SK-N-SH (cell line): ENCODE measurements at regions not wholly inside any gene's neighbourhood (a gene's known extent, or its start where the extent isn't known, plus 50 kb on each side); places are given as distances from the start of the nearest gene placed in this dataset.

Experiments
- CTCF ChIA-PET: fragments of 300-600, 350-600 bp; formaldehyde crosslinking; extraction: SDS; loops from one replicate; lab custom pipeline; 2021; lab: Yijun Ruan, JAX
- POLR2A ChIA-PET: fragments of 350-600 bp; sonication (Branson Sonifier 250); formaldehyde crosslinking; extraction: SDS; loops from one replicate; lab custom pipeline; 2020; ENCODE audit warnings: antibody characterized with exemption, inconsistent platforms; lab: Yijun Ruan, JAX
- DNase-seq: peaks from one replicate; pipeline ENCODE4 v3.0.0; 2012
- H2AFZ ChIP-seq: fragments of 200-600 bp; sonication (generic); 2 replicates; pipeline ENCODE4 v1.8.1; 2016; ENCODE audit warnings: antibody characterized with exemption, mild to moderate bottlenecking, low read depth
- H3F3A ChIP-seq: fragments of 200-600 bp; sonication (generic); replicated peaks from 2 replicates; pipeline ENCODE3; 2016; ENCODE audit warnings: antibody characterized with exemption, mild to moderate bottlenecking; ENCODE audit not compliant: insufficient read depth
- H3K27ac ChIP-seq, 2 experiments: fragments of 200-500 bp in 1 of 2; fragments of 200-600 bp in 1 of 2; sonication (Bioruptor generic) in 1 of 2; sonication (generic), shearing (Covaris generic) in 1 of 2; 2 replicates each; pipeline versions ENCODE4 v1.5.1 to v1.6.1; 2014 to 2016; ENCODE audit warnings: low read depth in 2 of 2, inconsistent platforms in 1 of 2, low read length in 1 of 2, mild to moderate bottlenecking in 1 of 2, mixed read lengths in 1 of 2
- H3K27me3 ChIP-seq: fragments of 200-600 bp; sonication (generic), shearing (Covaris generic); 2 replicates; pipeline ENCODE4 v1.6.1; 2016; ENCODE audit warnings: mixed run types; ENCODE audit not compliant: insufficient read depth
- H3K36me3 ChIP-seq, 2 experiments: fragments of 200-500 bp in 1 of 2; fragments of 200-600 bp in 1 of 2; sonication (Bioruptor generic) in 1 of 2; sonication (generic) in 1 of 2; replicated peaks in 1 of 2; 2 replicates each; pipeline versions ENCODE3 to v1.5.1; 2014 to 2016; ENCODE audit warnings: low read length in 1 of 2, mild to moderate bottlenecking in 1 of 2; ENCODE audit not compliant: insufficient read depth in 2 of 2, control insufficient read depth in 1 of 2
- H3K4me1 ChIP-seq, 2 experiments: fragments of 200-500 bp in 1 of 2; fragments of 200-600 bp in 1 of 2; sonication (Bioruptor generic) in 1 of 2; sonication (generic), shearing (Covaris generic) in 1 of 2; 2 replicates each; pipeline versions ENCODE4 v1.5.1 to v1.6.1; 2014 to 2016; ENCODE audit warnings: low read depth in 1 of 2, low read length in 1 of 2, mixed run types in 1 of 2; ENCODE audit not compliant: insufficient read depth in 2 of 2, control insufficient read depth in 1 of 2
- H3K4me2 ChIP-seq: fragments of 200-600 bp; sonication (generic), shearing (Covaris generic); 2 replicates; pipeline ENCODE4 v1.6.1; 2017; ENCODE audit warnings: mixed run types
- H3K4me3 ChIP-seq, 2 experiments: fragments of 200-500 bp in 1 of 2; fragments of 200-600 bp in 1 of 2; sonication (Bioruptor generic) in 1 of 2; sonication (generic), shearing (Covaris generic) in 1 of 2; 2 replicates each; pipeline versions ENCODE4 v1.5.1 to v1.8.1; 2014 to 2016; ENCODE audit warnings: low read depth in 2 of 2, inconsistent platforms in 1 of 2, low read length in 1 of 2, mild to moderate bottlenecking in 1 of 2, mixed read lengths in 1 of 2, moderate library complexity in 1 of 2
- H3K79me2 ChIP-seq: fragments of 200-600 bp; sonication (generic); 2 replicates; pipeline ENCODE4 v1.8.1; 2017; ENCODE audit warnings: mild to moderate bottlenecking; ENCODE audit not compliant: insufficient read depth
- H3K9ac ChIP-seq: fragments of 200-600 bp; sonication (generic); 2 replicates; pipeline ENCODE4 v1.6.1; 2017; ENCODE audit warnings: mixed run types
- H3K9me2 ChIP-seq: fragments of 200-600 bp; sonication (generic); 2 replicates; pipeline ENCODE4 v1.6.1; 2017; ENCODE audit warnings: mixed run types
- H3K9me3 ChIP-seq: fragments of 200-600 bp; sonication (generic); 2 replicates; pipeline ENCODE4 v1.6.1; 2017; ENCODE audit warnings: mixed run types, mild to moderate bottlenecking, moderate library complexity
- H4K20me1 ChIP-seq: fragments of 200-600 bp; sonication (generic); 2 replicates; pipeline ENCODE4 v1.6.1; 2017; ENCODE audit warnings: mild to moderate bottlenecking, mixed run types; ENCODE audit not compliant: insufficient read depth
- CHD2 ChIP-seq: fragments of 150-350 bp; IDR thresholded peaks from 2 replicates; pipeline ENCODE4 v1.6.1; 2018; ENCODE audit warnings: low read length; ENCODE audit not compliant: partially characterized antibody
- ELF1 ChIP-seq: IDR thresholded peaks from 2 replicates; pipeline ENCODE4 v1.4.0; 2012
- EP300 ChIP-seq, 2 experiments: IDR thresholded peaks; 2 replicates each; pipeline versions ENCODE4 v1.4.0 to v1.6.1; 2012; ENCODE audit warnings: borderline replicate concordance in 1 of 2, low read depth in 1 of 2, low read length in 1 of 2
- EZH2phosphoT487 ChIP-seq: fragments of 200-600 bp; sonication (generic); IDR thresholded peaks from 2 replicates; pipeline ENCODE4 v1.6.1; 2017; ENCODE audit warnings: low read depth, mixed run types, mild to moderate bottlenecking, antibody characterized with exemption, moderate library complexity, borderline replicate concordance
- FOSL2 ChIP-seq: IDR thresholded peaks from 2 replicates; pipeline ENCODE4 v1.4.0; 2012; ENCODE audit warnings: low read depth, mild to moderate bottlenecking, moderate library complexity, borderline replicate concordance
- FOXM1 ChIP-seq: IDR thresholded peaks from 2 replicates; pipeline ENCODE4 v1.4.0; 2012; ENCODE audit warnings: low read depth, mild to moderate bottlenecking
- JUND ChIP-seq: IDR thresholded peaks from 2 replicates; pipeline ENCODE4 v1.4.0; 2012
- MXI1 ChIP-seq: IDR thresholded peaks from 2 replicates; pipeline ENCODE4 v1.6.1; 2012; ENCODE audit warnings: mild to moderate bottlenecking, low read depth, low read length, improper control_type of control experiment
- NFIC ChIP-seq: IDR thresholded peaks from 2 replicates; pipeline ENCODE4 v1.4.0; 2012; ENCODE audit warnings: borderline replicate concordance
- NRF1 ChIP-seq: IDR thresholded peaks from 2 replicates; pipeline ENCODE4 v1.6.1; 2012; ENCODE audit warnings: low read depth, mild to moderate bottlenecking, low read length
- RAD21 ChIP-seq: IDR thresholded peaks from 2 replicates; pipeline ENCODE4 v1.6.1; 2012; ENCODE audit warnings: mild to moderate bottlenecking, low read length
- RCOR1 ChIP-seq: fragments of 150-350 bp; IDR thresholded peaks from 2 replicates; pipeline ENCODE4 v1.6.1; 2017; ENCODE audit warnings: antibody characterized with exemption, low read length
- SIN3A ChIP-seq: IDR thresholded peaks from 2 replicates; pipeline ENCODE4 v1.6.1; 2012; ENCODE audit warnings: low read depth, mild to moderate bottlenecking, low read length, moderate library complexity, borderline replicate concordance
- TAF1 ChIP-seq: IDR thresholded peaks from 2 replicates; pipeline ENCODE4 v1.6.1; 2012; ENCODE audit warnings: low read depth, mild to moderate bottlenecking, low read length, moderate library complexity, borderline replicate concordance
- WGBS: methylation state at CpG from one replicate; pipeline ENCODE4 v1.1.6; 2017; ENCODE audit warnings: low lambda C conversion rate; 5-methylcytosine and 5-hydroxymethylcytosine counted together
- TF ChIP-seq, protein P1 (sequence below): fragments of 200-600 bp; sonication (generic); IDR thresholded peaks from 2 replicates; pipeline ENCODE4 v1.6.1; 2017; ENCODE audit warnings: antibody characterized with exemption, mild to moderate bottlenecking, moderate library complexity
- TF ChIP-seq, protein P2 (sequence below): fragments of 150-350 bp; IDR thresholded peaks from 2 replicates; pipeline ENCODE4 v1.6.1; 2017; ENCODE audit warnings: antibody characterized with exemption, low read length, low read depth, borderline replicate concordance
- TF ChIP-seq, protein P3 (sequence below): IDR thresholded peaks from 2 replicates; pipeline ENCODE4 v1.4.0; 2012; ENCODE audit warnings: low read depth, borderline replicate concordance
- TF ChIP-seq, protein P4 (sequence below): IDR thresholded peaks from 2 replicates; pipeline ENCODE4 v1.6.1; 2012; ENCODE audit warnings: mild to moderate bottlenecking, low read depth, low read length, moderate library complexity
- TF ChIP-seq, protein P5 (sequence below): fragments of 150-350 bp; IDR thresholded peaks from 2 replicates; pipeline ENCODE4 v1.6.1; 2016; ENCODE audit warnings: mild to moderate bottlenecking, low read depth, low read length
- TF ChIP-seq, protein P6 (sequence below): IDR thresholded peaks from 2 replicates; pipeline ENCODE4 v1.4.0; 2012; ENCODE audit warnings: low read depth

DNA sequence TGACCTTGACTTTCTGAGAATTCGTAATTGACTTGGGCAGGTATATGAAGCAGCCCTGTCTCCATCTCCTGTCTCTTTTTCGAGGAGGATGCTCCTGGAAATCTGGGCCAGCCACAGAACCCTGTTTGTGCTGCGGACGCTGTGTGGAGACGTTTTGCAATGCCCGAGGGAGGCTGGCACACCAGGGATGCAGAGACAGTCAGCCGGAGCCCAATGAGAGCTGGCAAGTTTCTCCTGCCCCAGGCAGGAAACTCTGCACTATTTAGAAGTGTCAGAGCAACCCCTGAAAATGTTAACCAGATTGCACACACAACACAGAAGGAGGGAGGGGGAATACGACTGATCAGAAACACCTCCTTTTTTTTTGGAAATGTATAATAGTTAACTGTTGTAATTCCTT is 103.2 kb upstream of the DYRK2 start (continued):
- peak; percentile 10 for TF ChIP-seq CHD2
- TF ChIP-seq EP300 (IDR thresholded peaks at IDR 0.05; ENCODE audit: borderline replicate concordance in 1 of 2, low read depth in 1 of 2, low read length in 1 of 2): 0 out of 4 replicates have a peak, but pooled peaks of 1 of the 2 experiments have one; percentile 24
- TF ChIP-seq SIN3A: no peak
- TF ChIP-seq, protein P1, sequence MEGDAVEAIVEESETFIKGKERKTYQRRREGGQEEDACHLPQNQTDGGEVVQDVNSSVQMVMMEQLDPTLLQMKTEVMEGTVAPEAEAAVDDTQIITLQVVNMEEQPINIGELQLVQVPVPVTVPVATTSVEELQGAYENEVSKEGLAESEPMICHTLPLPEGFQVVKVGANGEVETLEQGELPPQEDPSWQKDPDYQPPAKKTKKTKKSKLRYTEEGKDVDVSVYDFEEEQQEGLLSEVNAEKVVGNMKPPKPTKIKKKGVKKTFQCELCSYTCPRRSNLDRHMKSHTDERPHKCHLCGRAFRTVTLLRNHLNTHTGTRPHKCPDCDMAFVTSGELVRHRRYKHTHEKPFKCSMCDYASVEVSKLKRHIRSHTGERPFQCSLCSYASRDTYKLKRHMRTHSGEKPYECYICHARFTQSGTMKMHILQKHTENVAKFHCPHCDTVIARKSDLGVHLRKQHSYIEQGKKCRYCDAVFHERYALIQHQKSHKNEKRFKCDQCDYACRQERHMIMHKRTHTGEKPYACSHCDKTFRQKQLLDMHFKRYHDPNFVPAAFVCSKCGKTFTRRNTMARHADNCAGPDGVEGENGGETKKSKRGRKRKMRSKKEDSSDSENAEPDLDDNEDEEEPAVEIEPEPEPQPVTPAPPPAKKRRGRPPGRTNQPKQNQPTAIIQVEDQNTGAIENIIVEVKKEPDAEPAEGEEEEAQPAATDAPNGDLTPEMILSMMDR: no peak
- TF ChIP-seq, protein P2, sequence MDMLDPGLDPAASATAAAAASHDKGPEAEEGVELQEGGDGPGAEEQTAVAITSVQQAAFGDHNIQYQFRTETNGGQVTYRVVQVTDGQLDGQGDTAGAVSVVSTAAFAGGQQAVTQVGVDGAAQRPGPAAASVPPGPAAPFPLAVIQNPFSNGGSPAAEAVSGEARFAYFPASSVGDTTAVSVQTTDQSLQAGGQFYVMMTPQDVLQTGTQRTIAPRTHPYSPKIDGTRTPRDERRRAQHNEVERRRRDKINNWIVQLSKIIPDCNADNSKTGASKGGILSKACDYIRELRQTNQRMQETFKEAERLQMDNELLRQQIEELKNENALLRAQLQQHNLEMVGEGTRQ: no peak
- no peak for TF ChIP-seq NRF1
- TF ChIP-seq RCOR1: no peak
- TF ChIP-seq EZH2phosphoT487: no peak
- TF ChIP-seq MXI1: 0 out of 2 replicates have a peak, but pooled peaks have one; percentile 34
- TF ChIP-seq FOSL2: no peak
- TF ChIP-seq, protein P3, sequence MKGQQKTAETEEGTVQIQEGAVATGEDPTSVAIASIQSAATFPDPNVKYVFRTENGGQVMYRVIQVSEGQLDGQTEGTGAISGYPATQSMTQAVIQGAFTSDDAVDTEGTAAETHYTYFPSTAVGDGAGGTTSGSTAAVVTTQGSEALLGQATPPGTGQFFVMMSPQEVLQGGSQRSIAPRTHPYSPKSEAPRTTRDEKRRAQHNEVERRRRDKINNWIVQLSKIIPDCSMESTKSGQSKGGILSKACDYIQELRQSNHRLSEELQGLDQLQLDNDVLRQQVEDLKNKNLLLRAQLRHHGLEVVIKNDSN: no peak
- TF ChIP-seq, protein P4, sequence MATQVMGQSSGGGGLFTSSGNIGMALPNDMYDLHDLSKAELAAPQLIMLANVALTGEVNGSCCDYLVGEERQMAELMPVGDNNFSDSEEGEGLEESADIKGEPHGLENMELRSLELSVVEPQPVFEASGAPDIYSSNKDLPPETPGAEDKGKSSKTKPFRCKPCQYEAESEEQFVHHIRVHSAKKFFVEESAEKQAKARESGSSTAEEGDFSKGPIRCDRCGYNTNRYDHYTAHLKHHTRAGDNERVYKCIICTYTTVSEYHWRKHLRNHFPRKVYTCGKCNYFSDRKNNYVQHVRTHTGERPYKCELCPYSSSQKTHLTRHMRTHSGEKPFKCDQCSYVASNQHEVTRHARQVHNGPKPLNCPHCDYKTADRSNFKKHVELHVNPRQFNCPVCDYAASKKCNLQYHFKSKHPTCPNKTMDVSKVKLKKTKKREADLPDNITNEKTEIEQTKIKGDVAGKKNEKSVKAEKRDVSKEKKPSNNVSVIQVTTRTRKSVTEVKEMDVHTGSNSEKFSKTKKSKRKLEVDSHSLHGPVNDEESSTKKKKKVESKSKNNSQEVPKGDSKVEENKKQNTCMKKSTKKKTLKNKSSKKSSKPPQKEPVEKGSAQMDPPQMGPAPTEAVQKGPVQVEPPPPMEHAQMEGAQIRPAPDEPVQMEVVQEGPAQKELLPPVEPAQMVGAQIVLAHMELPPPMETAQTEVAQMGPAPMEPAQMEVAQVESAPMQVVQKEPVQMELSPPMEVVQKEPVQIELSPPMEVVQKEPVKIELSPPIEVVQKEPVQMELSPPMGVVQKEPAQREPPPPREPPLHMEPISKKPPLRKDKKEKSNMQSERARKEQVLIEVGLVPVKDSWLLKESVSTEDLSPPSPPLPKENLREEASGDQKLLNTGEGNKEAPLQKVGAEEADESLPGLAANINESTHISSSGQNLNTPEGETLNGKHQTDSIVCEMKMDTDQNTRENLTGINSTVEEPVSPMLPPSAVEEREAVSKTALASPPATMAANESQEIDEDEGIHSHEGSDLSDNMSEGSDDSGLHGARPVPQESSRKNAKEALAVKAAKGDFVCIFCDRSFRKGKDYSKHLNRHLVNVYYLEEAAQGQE: no peak
- no peak for TF ChIP-seq ELF1
- no peak for TF ChIP-seq FOXM1

DNA sequence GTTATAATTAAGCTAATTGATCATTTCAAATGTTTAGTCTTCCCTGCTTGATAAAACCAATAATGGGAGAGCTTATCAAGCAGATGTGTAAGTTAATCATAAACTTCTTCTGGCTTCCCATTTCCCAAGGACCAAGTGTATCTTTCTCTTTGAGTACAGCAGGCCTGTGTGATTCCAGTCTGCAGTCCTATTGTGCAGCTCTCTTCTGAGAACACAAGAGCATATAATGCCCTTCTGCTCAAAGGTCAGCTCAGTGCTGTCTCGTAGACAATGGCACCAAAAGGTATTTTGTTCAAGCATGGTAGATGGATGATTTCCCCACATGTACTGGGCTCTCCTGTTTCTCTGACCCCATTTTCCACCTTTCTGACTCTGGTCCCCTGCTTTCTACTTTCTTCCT is 101.8 kb upstream of the DYRK2 start:
- no peaks in the 10 kb centered on the region for H3K79me2 ChIP-seq
- no peaks in the 10 kb centered on the region for H3K27me3 ChIP-seq
- POLR2A ChIA-PET: no interaction called here
- no peak overlapping the region for H3K27ac ChIP-seq
- H3K4me1 ChIP-seq: peaks cover 0 to 7% of the 10 kb centered on the region in 2 experiments; a peak in 2 of 4 replicates
- no peak overlapping the region for H3K4me3 ChIP-seq
- no peak for TF ChIP-seq NFIC
- no peak for TF ChIP-seq JUND
- TF ChIP-seq ELF1: no peak
- TF ChIP-seq, protein P5, sequence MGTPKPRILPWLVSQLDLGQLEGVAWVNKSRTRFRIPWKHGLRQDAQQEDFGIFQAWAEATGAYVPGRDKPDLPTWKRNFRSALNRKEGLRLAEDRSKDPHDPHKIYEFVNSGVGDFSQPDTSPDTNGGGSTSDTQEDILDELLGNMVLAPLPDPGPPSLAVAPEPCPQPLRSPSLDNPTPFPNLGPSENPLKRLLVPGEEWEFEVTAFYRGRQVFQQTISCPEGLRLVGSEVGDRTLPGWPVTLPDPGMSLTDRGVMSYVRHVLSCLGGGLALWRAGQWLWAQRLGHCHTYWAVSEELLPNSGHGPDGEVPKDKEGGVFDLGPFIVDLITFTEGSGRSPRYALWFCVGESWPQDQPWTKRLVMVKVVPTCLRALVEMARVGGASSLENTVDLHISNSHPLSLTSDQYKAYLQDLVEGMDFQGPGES: no peak
- no peak for TF ChIP-seq TAF1
- TF ChIP-seq, protein P6, sequence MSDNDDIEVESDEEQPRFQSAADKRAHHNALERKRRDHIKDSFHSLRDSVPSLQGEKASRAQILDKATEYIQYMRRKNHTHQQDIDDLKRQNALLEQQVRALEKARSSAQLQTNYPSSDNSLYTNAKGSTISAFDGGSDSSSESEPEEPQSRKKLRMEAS: no peak
- TF ChIP-seq EP300 (IDR thresholded peaks at IDR 0.05; ENCODE audit: borderline replicate concordance in 1 of 2, low read depth in 1 of 2, low read length in 1 of 2): no peak
- TF ChIP-seq RAD21: no peak
- TF ChIP-seq FOXM1: no peak
- no peak for TF ChIP-seq EZH2phosphoT487
- CTCF ChIA-PET: interaction anchor here (1.1 to 1.2 kb wide), 3 partner anchors 12 to 277 kb away, joined by 3 read pairs; partner anchors contain the start of gene CAND1
- no peak for DNase-seq
- 31% methylated on average over 1 of the region's 1 CpG for WGBS
- no peaks in the 10 kb centered on the region for H3F3A ChIP-seq
- H3K9me2 ChIP-seq: no peaks in the 10 kb centered on the region
- H3K4me2 ChIP-seq: no peak overlapping the region
- no peak overlapping the region for H3K9ac ChIP-seq
- H4K20me1 ChIP-seq: no peaks in the 10 kb centered on the region
- H2AFZ ChIP-seq: no peak overlapping the region
- H3K9me3 ChIP-seq: no peaks in the 10 kb centered on the region; the same call in 1 of the 2 replicates
- no peaks in the 10 kb centered on the region for H3K36me3 ChIP-seq
